IMR-90 (cell line): ENCODE measurements at regions not wholly inside any gene's neighbourhood (a gene's known extent, or its start where the extent isn't known, plus 50 kb on each side); places are given as distances from the start of the nearest gene placed in this dataset.

Source experiments
- ATAC-seq: fragments of 200-7000 bp; cut with Tn5 transposase; 2 replicates; pipeline ENCODE4 v1.9.1; 2020; ENCODE audit warnings: low read depth, mild to moderate bottlenecking, moderate library complexity
- BruUV-seq: library from RNA; stranded (reverse); fragments of 400-500 nt; replicated peaks from 2 replicates; lab custom pipeline; 2021; lab: Mats Ljungman, UMichigan
- CTCF ChIA-PET: fragments of 300-600 bp; formaldehyde crosslinking; extraction: SDS; loops from one replicate; lab custom pipeline; 2021; ENCODE audit warnings: antibody characterized with exemption; lab: Yijun Ruan, JAX
- POLR2A ChIA-PET: fragments of 300-600 bp; sonication (Branson Sonifier 250); formaldehyde crosslinking; loops from one replicate; lab custom pipeline; 2022; ENCODE audit warnings: antibody characterized with exemption; ENCODE audit not compliant: unreplicated experiment; lab: Charles Lee
- DNase-seq: peaks from one replicate; pipeline ENCODE4 v3.0.0; 2013
- H2AFZ ChIP-seq: replicated peaks from 2 replicates; pipeline ENCODE3; 2013; ENCODE audit warnings: low read length, mild to moderate bottlenecking; ENCODE audit not compliant: poor library complexity
- H2AK5ac ChIP-seq: 2 replicates; pipeline ENCODE4 v1.6.1; 2013; ENCODE audit warnings: low read depth, low read length, inconsistent platforms
- H2AK9ac ChIP-seq: replicated peaks from 2 replicates; pipeline ENCODE3; 2013; ENCODE audit warnings: mild to moderate bottlenecking, low read depth, low read length, moderate library complexity; ENCODE audit not compliant: poor library complexity
- H2BK120ac ChIP-seq: 2 replicates; pipeline ENCODE4 v1.6.1; 2013; ENCODE audit warnings: low read depth, low read length, inconsistent platforms
- H2BK15ac ChIP-seq: 3 replicates; pipeline ENCODE4 v1.6.1; 2013; ENCODE audit warnings: low read depth, low read length, inconsistent platforms
- H2BK20ac ChIP-seq: 2 replicates; pipeline ENCODE4 v1.6.1; 2013; ENCODE audit warnings: low read depth, mild to moderate bottlenecking, inconsistent platforms, low read length, moderate library complexity
- H2BK5ac ChIP-seq: 2 replicates; pipeline ENCODE4 v1.6.1; 2013; ENCODE audit warnings: mild to moderate bottlenecking, low read depth, low read length, inconsistent platforms; ENCODE audit not compliant: poor library complexity, severe bottlenecking
- H3K14ac ChIP-seq: replicated peaks from 2 replicates; pipeline ENCODE4 v1.6.1; 2013; ENCODE audit warnings: low read depth, low read length, inconsistent platforms
- H3K18ac ChIP-seq: 2 replicates; pipeline ENCODE4 v1.6.1; 2013; ENCODE audit warnings: low read depth, low read length, control low read depth
- H3K23ac ChIP-seq: 2 replicates; pipeline ENCODE4 v1.6.1; 2013; ENCODE audit warnings: low read depth, low read length, inconsistent platforms
- H3K27ac ChIP-seq: 2 replicates; pipeline ENCODE4 v1.5.1; 2013; ENCODE audit warnings: mild to moderate bottlenecking, control low read depth, low read length; ENCODE audit not compliant: insufficient read depth
- H3K27me3 ChIP-seq: 2 replicates; pipeline ENCODE4 v1.6.1; 2013; ENCODE audit warnings: low read length; ENCODE audit not compliant: control insufficient read depth, insufficient read depth
- H3K36me3 ChIP-seq: 2 replicates; pipeline ENCODE4 v1.6.1; 2013; ENCODE audit warnings: low read length, mixed read lengths; ENCODE audit not compliant: control insufficient read depth, insufficient read depth
- H3K4ac ChIP-seq: 2 replicates; pipeline ENCODE4 v1.6.1; 2013; ENCODE audit warnings: low read depth, low read length, inconsistent platforms
- H3K4me1 ChIP-seq: 2 replicates; pipeline ENCODE4 v1.6.1; 2013; ENCODE audit warnings: low read length, mixed read lengths; ENCODE audit not compliant: control insufficient read depth, insufficient read depth
- H3K4me2 ChIP-seq: 2 replicates; pipeline ENCODE4 v1.6.1; 2013; ENCODE audit warnings: low read depth, mild to moderate bottlenecking, control low read depth, low read length, moderate library complexity
- H3K4me3 ChIP-seq: 2 replicates; pipeline ENCODE4 v1.5.1; 2013; ENCODE audit warnings: low read depth, mild to moderate bottlenecking, control low read depth, low read length, moderate library complexity; ENCODE audit not compliant: insufficient read depth
- H3K56ac ChIP-seq: 2 replicates; pipeline ENCODE4 v1.6.1; 2013; ENCODE audit warnings: low read length, inconsistent platforms; ENCODE audit not compliant: insufficient read depth; ENCODE audit errors: extremely low read depth
- H3K79me1 ChIP-seq, 2 experiments: 2 replicates each; pipeline ENCODE4 v1.6.1; 2013; ENCODE audit warnings: low read length in 2 of 2, inconsistent platforms in 1 of 2, low read depth in 1 of 2
- H3K9ac ChIP-seq: 2 replicates; pipeline ENCODE4 v1.6.1; 2013; ENCODE audit warnings: low read depth, low read length, control low read depth
- H3K9me1 ChIP-seq: 2 replicates; pipeline ENCODE4 v1.6.1; 2013; ENCODE audit warnings: low read length, inconsistent platforms; ENCODE audit not compliant: insufficient read depth
- H3K9me3 ChIP-seq: 2 replicates; pipeline ENCODE4 v1.6.1; 2013; ENCODE audit warnings: low read length; ENCODE audit not compliant: control insufficient read depth, insufficient read depth
- H4K20me1 ChIP-seq: 2 replicates; pipeline ENCODE4 v1.6.1; 2013; ENCODE audit warnings: low read length, inconsistent platforms; ENCODE audit not compliant: insufficient read depth
- H4K5ac ChIP-seq: 2 replicates; pipeline ENCODE4 v1.6.1; 2013; ENCODE audit warnings: mild to moderate bottlenecking, low read depth, low read length, control low read depth
- H4K8ac ChIP-seq, 2 experiments: 2 replicates each; pipeline ENCODE4 v1.6.1; 2013; ENCODE audit warnings: low read depth in 2 of 2, low read length in 2 of 2, control low read depth in 1 of 2, inconsistent platforms in 1 of 2
- H4K91ac ChIP-seq: 2 replicates; pipeline ENCODE4 v1.6.1; 2013; ENCODE audit warnings: low read depth, low read length, inconsistent platforms; ENCODE audit not compliant: insufficient read depth
- BHLHE40 ChIP-seq: fragments of 150-350 bp; IDR thresholded peaks from 2 replicates; pipeline ENCODE4 v1.6.1; 2016; ENCODE audit warnings: mild to moderate bottlenecking, low read depth, low read length
- CEBPB ChIP-seq: IDR thresholded peaks from 2 replicates; pipeline ENCODE4 v1.6.1; 2012; ENCODE audit warnings: low read depth, low read length, improper control_type of control experiment
- CHD1 ChIP-seq: IDR thresholded peaks from 2 replicates; pipeline ENCODE4 v1.6.1; 2012; ENCODE audit warnings: low read depth, low read length, improper control_type of control experiment
- MAFK ChIP-seq: IDR thresholded peaks from 2 replicates; pipeline ENCODE4 v1.6.1; 2012; ENCODE audit warnings: low read depth, low read length, improper control_type of control experiment
- MXI1 ChIP-seq: IDR thresholded peaks from 2 replicates; pipeline ENCODE4 v1.6.1; 2012; ENCODE audit warnings: low read depth, mild to moderate bottlenecking, low read length, moderate library complexity, borderline replicate concordance
- NFE2L2 ChIP-seq: fragments of 150-350 bp; IDR thresholded peaks from 2 replicates; pipeline ENCODE4 v1.6.1; 2016; ENCODE audit warnings: low read depth, mild to moderate bottlenecking, low read length
- POLR2A ChIP-seq: IDR thresholded peaks from 2 replicates; pipeline ENCODE4 v1.6.1; 2012; ENCODE audit warnings: mild to moderate bottlenecking, low read depth, low read length
- RAD21 ChIP-seq: IDR thresholded peaks from 2 replicates; pipeline ENCODE4 v1.6.1; 2012; ENCODE audit warnings: low read length, improper control_type of control experiment
- RCOR1 ChIP-seq: IDR thresholded peaks from 2 replicates; pipeline ENCODE4 v1.6.1; 2012; ENCODE audit warnings: mild to moderate bottlenecking, low read length, improper control_type of control experiment; ENCODE audit not compliant: insufficient replicate concordance
- RFX5 ChIP-seq: IDR thresholded peaks from 2 replicates; pipeline ENCODE4 v1.8.0; 2012; ENCODE audit warnings: low read depth, mild to moderate bottlenecking, low read length, moderate library complexity
- SMC3 ChIP-seq: fragments of 150-350 bp; IDR thresholded peaks from 2 replicates; pipeline ENCODE4 v1.6.1; 2016; ENCODE audit warnings: low read depth, mild to moderate bottlenecking, antibody characterized with exemption, low read length, moderate library complexity
- WGBS, 2 experiments: methylation state at CpG; one replicate each; pipeline versions ENCODE4 v1.1.5 to v1.1.7; 2013; ENCODE audit warnings: missing lambda C conversion rate in 2 of 2; ENCODE audit not compliant: insufficient read length in 1 of 2; ENCODE audit errors: extremely low coverage in 2 of 2; 5-methylcytosine and 5-hydroxymethylcytosine counted together
- dilution Hi-C: fragments of 300-500 bp; cut with HindIII; formaldehyde crosslinking; loops from one replicate; pipeline ENCODE4 v1.14.3; 2018; ENCODE audit warnings: low sequenced_read_pairs; ENCODE audit not compliant: unreplicated experiment
- in situ Hi-C: fragments of 300-500 bp; cut with MboI; formaldehyde crosslinking; loops from 3 replicates; pipeline ENCODE4 v1.14.3; 2019; ENCODE audit warnings: low sequenced_read_pairs, inconsistent platforms, mixed read lengths
- intact Hi-C: fragments of 100-400 bp; cut with micrococcal nuclease; formaldehyde crosslinking; loops from 2 replicates; pipeline ENCODE4 v1.10.0; 2022
- TF ChIP-seq, protein P1 (sequence below): fragments of 150-350 bp; IDR thresholded peaks from 2 replicates; pipeline ENCODE4 v1.6.1; 2017; ENCODE audit warnings: mild to moderate bottlenecking, antibody characterized with exemption, low read length, low read depth
- TF ChIP-seq, protein P2 (sequence below): fragments of 150-350 bp; IDR thresholded peaks from 2 replicates; pipeline ENCODE4 v1.6.1; 2016; ENCODE audit warnings: low read depth, mild to moderate bottlenecking, low read length, moderate library complexity, borderline replicate concordance

DNA sequence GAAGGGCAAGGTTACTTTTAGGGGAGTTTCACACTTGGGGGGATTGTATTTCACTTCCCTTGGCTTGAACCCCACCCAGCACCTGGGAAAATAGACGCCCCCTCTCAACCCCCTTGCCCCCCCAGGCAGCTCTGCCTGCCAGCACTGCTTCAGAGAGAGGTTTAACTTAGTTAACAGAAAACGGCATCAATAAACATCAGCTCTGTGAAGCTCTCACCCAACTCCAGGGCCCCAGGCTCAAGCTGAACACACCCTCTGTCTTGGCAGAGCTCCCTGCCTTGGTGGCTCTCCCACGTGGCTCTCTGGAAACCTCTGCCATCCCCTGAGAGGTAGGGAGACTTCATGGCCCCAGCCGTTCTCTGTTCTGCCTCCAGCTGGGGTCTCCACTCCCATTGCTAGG lies 244.1 kb downstream of the ACKR3 start:
- no peak overlapping the region for H3K9ac ChIP-seq
- in situ Hi-C loops: no loop called here
- no peak overlapping the region for H3K14ac ChIP-seq
- H2BK120ac ChIP-seq: no peak overlapping the region
- no peak overlapping the region for H3K27ac ChIP-seq
- 0% methylated on average over 1 of the region's 4 CpGs; no CpG with 5 or more reads in 1 of the 2 experiments for WGBS, 2 experiments
- no TSS peak for BruUV-seq
- H3K9me3 ChIP-seq: peaks cover 6% of the 10 kb centered on the region
- no peaks in the 10 kb centered on the region for H3K36me3 ChIP-seq
- no peak overlapping the region for H2BK5ac ChIP-seq
- no peak overlapping the region for H3K4me2 ChIP-seq
- ChIA-PET POLR2A (no interaction called here), CTCF (no interaction called here)
- no peaks in the 10 kb centered on the region; the same call in 1 of the 2 replicates for H3K27me3 ChIP-seq
- H3K4ac ChIP-seq: no peak overlapping the region
- H3K56ac ChIP-seq: no peak overlapping the region
- no peaks in the 10 kb centered on the region for H3K4me1 ChIP-seq
- no peak overlapping the region for H3K23ac ChIP-seq
- H2AFZ ChIP-seq: no peak overlapping the region
- no peak overlapping the region for H3K18ac ChIP-seq
- H4K8ac ChIP-seq: no peak overlapping the region
- no peaks in the 10 kb centered on the region for H4K20me1 ChIP-seq
- intact Hi-C loops: no loop called here
- no peak overlapping the region for H4K5ac ChIP-seq
- ATAC-seq (no peak), DNase-seq (no peak)
- no peak overlapping the region for H2BK20ac ChIP-seq
- H2AK5ac ChIP-seq: no peak overlapping the region
- TF ChIP-seq NFE2L2 (no peak), CHD1 (no peak), RFX5 (no peak), CEBPB (no peak), MAFK (no peak), MXI1 (no peak), RAD21 (no peak), POLR2A (no peak), BHLHE40 (no peak), RCOR1 (no peak), SMC3 (no peak)
- TF ChIP-seq, protein P1, sequence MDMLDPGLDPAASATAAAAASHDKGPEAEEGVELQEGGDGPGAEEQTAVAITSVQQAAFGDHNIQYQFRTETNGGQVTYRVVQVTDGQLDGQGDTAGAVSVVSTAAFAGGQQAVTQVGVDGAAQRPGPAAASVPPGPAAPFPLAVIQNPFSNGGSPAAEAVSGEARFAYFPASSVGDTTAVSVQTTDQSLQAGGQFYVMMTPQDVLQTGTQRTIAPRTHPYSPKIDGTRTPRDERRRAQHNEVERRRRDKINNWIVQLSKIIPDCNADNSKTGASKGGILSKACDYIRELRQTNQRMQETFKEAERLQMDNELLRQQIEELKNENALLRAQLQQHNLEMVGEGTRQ: no peak
- TF ChIP-seq, protein P2, sequence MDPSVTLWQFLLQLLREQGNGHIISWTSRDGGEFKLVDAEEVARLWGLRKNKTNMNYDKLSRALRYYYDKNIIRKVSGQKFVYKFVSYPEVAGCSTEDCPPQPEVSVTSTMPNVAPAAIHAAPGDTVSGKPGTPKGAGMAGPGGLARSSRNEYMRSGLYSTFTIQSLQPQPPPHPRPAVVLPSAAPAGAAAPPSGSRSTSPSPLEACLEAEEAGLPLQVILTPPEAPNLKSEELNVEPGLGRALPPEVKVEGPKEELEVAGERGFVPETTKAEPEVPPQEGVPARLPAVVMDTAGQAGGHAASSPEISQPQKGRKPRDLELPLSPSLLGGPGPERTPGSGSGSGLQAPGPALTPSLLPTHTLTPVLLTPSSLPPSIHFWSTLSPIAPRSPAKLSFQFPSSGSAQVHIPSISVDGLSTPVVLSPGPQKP: no peak
- H3K9me1 ChIP-seq: no peaks in the 10 kb centered on the region
- dilution Hi-C loops: no loop called here
- H3K79me1 ChIP-seq: no peaks in the 10 kb centered on the region
- H2AK9ac ChIP-seq: no peak overlapping the region
- no peak overlapping the region for H3K4me3 ChIP-seq
- H4K91ac ChIP-seq: no peak overlapping the region
- H2BK15ac ChIP-seq: no peak overlapping the region
